SK-N-MC (cell line): ENCODE measurements at regions not wholly inside any gene's neighbourhood (a gene's known extent, or its start where the extent isn't known, plus 50 kb on each side); places are given as distances from the start of the nearest gene placed in this dataset.

ENCODE experiments used
- FOXP2 ChIP-seq: optimal IDR thresholded peaks from 2 replicates; pipeline ENCODE3; 2011; ENCODE audit warnings: mild to moderate bottlenecking, moderate library complexity; ENCODE audit not compliant: insufficient read depth; ENCODE audit errors: extremely low read length, control extremely low read depth
- POLR2AphosphoS5 ChIP-seq: IDR thresholded peaks from 2 replicates; pipeline ENCODE4 v1.6.1; 2012; ENCODE audit warnings: mild to moderate bottlenecking, low read depth, low read length, borderline replicate concordance

- TF ChIP-seq POLR2AphosphoS5 (no peak), FOXP2 (no peak)
These were observed 107.7 kb upstream of the TMPRSS2 start for GRCh38 chr21:41615613-41616012.
